ENCODE measurements at regions not wholly inside any gene's neighbourhood (a gene's known extent, or its start where the extent isn't known, plus 50 kb on each side); places are given as distances from the start of the nearest gene placed in this dataset.

- Histone ChIP-seq H3K27me3 (ENCODE audit: control insufficient read depth, insufficient read depth, low read length) (no peaks in the 10 kb centered on the region), H3K4me1 (ENCODE audit: control insufficient read depth, insufficient read depth, low read length) (no peaks in the 10 kb centered on the region), H3K9me3 (ENCODE audit: control insufficient read depth, insufficient read depth, low read depth, low read length) (no peaks in the 10 kb centered on the region), H3K27ac (ENCODE audit: low read length) (no peak overlapping the region), H3K4me3 (ENCODE audit: low read depth in 2 of 2, low read length in 2 of 2) (no peak overlapping the region), H3K36me3 (ENCODE audit: control insufficient read depth, insufficient read depth, low read length) (no peaks in the 10 kb centered on the region)
- ATAC-seq (no peak), DNase-seq (ENCODE audit: low read depth, low spot score) (no peak)
- intact Hi-C loops (cut with micrococcal nuclease; ENCODE audit: unreplicated experiment) = no loop called here
- ChIA-PET POLR2A (no interaction called here), CTCF (no interaction called here)
- in situ Hi-C loops (cut with HindIII; ENCODE audit: low pct_unique_long_range_greater_than_20kb, low sequenced_read_pairs) = no loop called here
- TF ChIP-seq POLR2AphosphoS5 (IDR thresholded peaks at IDR 0.05; ENCODE audit: low read depth, low read length) = no peak
- TF ChIP-seq REST (IDR thresholded peaks at IDR 0.05; ENCODE audit: insufficient read depth in 1 of 2, low read depth in 2 of 2, low read length in 1 of 2) = no peak
- no peak for TF ChIP-seq CTCF (IDR thresholded peaks at IDR 0.05)
- no TSS peak for BruUV-seq (replicated peaks)
Observed at GRCh38 chr17:71019699-71020098, 850.4 kb downstream of the KCNJ2 start.

DNA sequence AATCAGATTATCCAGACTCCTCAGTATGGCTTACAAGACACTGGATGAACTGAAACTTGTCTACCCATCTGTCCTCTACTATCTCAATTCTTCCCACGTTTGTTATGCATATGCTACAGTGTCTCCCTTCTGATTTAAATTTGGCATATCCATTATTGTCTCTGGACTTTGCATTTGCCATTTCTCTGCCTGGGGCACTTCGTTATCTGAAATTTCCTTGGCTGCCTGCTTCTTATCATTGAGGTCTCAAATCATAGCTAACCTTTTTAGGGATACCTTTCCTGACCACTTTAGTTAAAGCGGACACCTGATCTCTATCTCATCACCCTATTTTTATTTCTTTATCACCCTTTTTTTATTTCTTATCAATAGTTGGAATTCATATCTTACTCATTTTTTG is 853.4 kb downstream of the KCNJ2 start:
- DNase-seq (ENCODE audit: low read depth, low spot score) = no peak
- no peak for ATAC-seq
- TF ChIP-seq CTCF (IDR thresholded peaks at IDR 0.05) = no peak
- no peak for TF ChIP-seq SIN3A (IDR thresholded peaks at IDR 0.05; ENCODE audit: borderline replicate concordance, insufficient read depth, low read depth, low read length)
- no peak for TF ChIP-seq TCF7L2 (IDR thresholded peaks at IDR 0.05; ENCODE audit: low read depth, low read length)
- no peak for TF ChIP-seq POLR2AphosphoS5 (IDR thresholded peaks at IDR 0.05; ENCODE audit: low read depth, low read length)
- TF ChIP-seq REST (IDR thresholded peaks at IDR 0.05; ENCODE audit: insufficient read depth in 1 of 2, low read depth in 2 of 2, low read length in 1 of 2) = no peak
- Histone ChIP-seq H3K4me1 (ENCODE audit: control insufficient read depth, insufficient read depth, low read length) (no peaks in the 10 kb centered on the region), H3K27ac (ENCODE audit: low read length) (no peak overlapping the region), H3K9me3 (ENCODE audit: control insufficient read depth, insufficient read depth, low read depth, low read length) (no peaks in the 10 kb centered on the region), H3K27me3 (ENCODE audit: control insufficient read depth, insufficient read depth, low read length) (peaks cover 2% of the 10 kb centered on the region; the same call in 1 of the 2 replicates), H3K36me3 (ENCODE audit: control insufficient read depth, insufficient read depth, low read length) (no peaks in the 10 kb centered on the region), H3K4me3 (ENCODE audit: low read depth in 2 of 2, low read length in 2 of 2) (no peak overlapping the region)
- intact Hi-C loops (cut with micrococcal nuclease; ENCODE audit: unreplicated experiment) = no loop called here
- ChIA-PET CTCF (no interaction called here), POLR2A (no interaction called here)
- BruUV-seq (replicated peaks) = no TSS peak
- in situ Hi-C loops (cut with HindIII; ENCODE audit: low pct_unique_long_range_greater_than_20kb, low sequenced_read_pairs) = no loop called here

Data from Panc1 (cell line).